ENCODE measurements at regions not wholly inside any gene's neighbourhood (a gene's known extent, or its start where the extent isn't known, plus 50 kb on each side); places are given as distances from the start of the nearest gene placed in this dataset.

GRCh38 chr4:97414161-97414560 lies 729.1 kb downstream of the STPG2 start:
- Histone ChIP-seq H3K4me3 (replicated peaks in 1 of 3; ENCODE audit: insufficient read depth in 1 of 3, low read depth in 1 of 3, low read length in 3 of 3) (no peak overlapping the region), H3K79me2 (ENCODE audit: control insufficient read depth, insufficient read depth, low read length) (no peaks in the 10 kb centered on the region), H3K9me3 (replicated peaks; ENCODE audit: control insufficient read depth, insufficient read depth, low read length) (no peaks in the 10 kb centered on the region), H4K20me1 (replicated peaks; ENCODE audit: control insufficient read depth, extremely low read depth, insufficient read depth, low read length) (no peaks in the 10 kb centered on the region), H3K9ac (replicated peaks; ENCODE audit: extremely low read depth, insufficient read depth, low read length) (no peak overlapping the region), H3K27ac (ENCODE audit: insufficient read depth, low read depth, low read length) (no peak overlapping the region), H2AFZ (ENCODE audit: low read depth, low read length) (no peak overlapping the region), H3K4me1 (ENCODE audit: control insufficient read depth, extremely low read depth, insufficient read depth, low read length) (no peaks in the 10 kb centered on the region), H3K9me1 (replicated peaks; ENCODE audit: control insufficient read depth, extremely low read depth, insufficient read depth, low read length) (no peaks in the 10 kb centered on the region), H3K27me3 (ENCODE audit: control insufficient read depth in 2 of 2, insufficient read depth in 2 of 2, low read length in 2 of 2) (no peaks in the 10 kb centered on the region), H3K4me2 (ENCODE audit: insufficient read depth, low read length) (no peak overlapping the region), H3K36me3 (ENCODE audit: control insufficient read depth in 2 of 2, extremely low read depth in 1 of 2, insufficient read depth in 2 of 2, low read length in 2 of 2) (no peaks in the 10 kb centered on the region)
- dilution Hi-C loops (cut with MboI; ENCODE audit: extremely low pct_ligation_motif_present, low sequenced_read_pairs) (no loop called here), intact Hi-C loops (cut with micrococcal nuclease) (no loop called here)
- no TSS peak for BruUV-seq (replicated peaks)
- DNase-seq (ENCODE audit: low read depth, low spot score) (no peak), FAIRE-seq (no peak)
- POLR2A ChIA-PET = no interaction called here
- CTCF ChIA-PET = no interaction called here
- TF ChIP-seq EZH2 (IDR thresholded peaks at IDR 0.05; ENCODE audit: borderline replicate concordance, low read depth, low read length, severe bottlenecking) (no peak), POLR2A (IDR thresholded peaks at IDR 0.05; ENCODE audit: low read depth, low read length) (no peak), CTCF (IDR thresholded peaks at IDR 0.05; ENCODE audit: extremely low read depth in 1 of 2, insufficient read depth in 1 of 2, low read depth in 1 of 2, low read length in 2 of 2) (no peak), MYC (IDR thresholded peaks at IDR 0.05; ENCODE audit: low read depth, low read length) (no peak), JUN (IDR thresholded peaks at IDR 0.05; ENCODE audit: borderline replicate concordance, insufficient read depth, insufficient read length, low read depth) (no peak), MAX (IDR thresholded peaks at IDR 0.05; ENCODE audit: insufficient read depth, insufficient read length) (no peak), POLR2AphosphoS5 (IDR thresholded peaks at IDR 0.05; ENCODE audit: insufficient read depth, low read depth, low read length) (no peak), GATA2 (IDR thresholded peaks at IDR 0.05; ENCODE audit: insufficient read depth, insufficient read length, low read depth, low read length) (no peak), FOS (IDR thresholded peaks at IDR 0.05; ENCODE audit: borderline replicate concordance, insufficient read depth, low read length) (no peak)
